Suprapubic skin (tissue), 3 donors: ENCODE measurements at regions not wholly inside any gene's neighbourhood (a gene's known extent, or its start where the extent isn't known, plus 50 kb on each side); places are given as distances from the start of the nearest gene placed in this dataset.
"Not testable (repeated sequence)": the region's sequence is repeated elsewhere in the genome, so short reads cannot be mapped to it uniquely, and the experiment has no call there.

Source experiments
- POLR2A ChIP-seq, 2 donors: fragments of 450-650 bp; IDR thresholded peaks; one replicate each; pipeline ENCODE4 v1.6.1; 2017; ENCODE audit warnings: antibody characterized with exemption in 2 of 2, mild to moderate bottlenecking in 2 of 2, moderate library complexity in 2 of 2
- TF ChIP-seq, protein P1 (sequence below), 2 donors: fragments of 200-600 bp in 1 of 2; fragments of 450-650 bp in 1 of 2; sonication (generic) in 1 of 2; IDR thresholded peaks; one replicate each; pipeline ENCODE4 v1.5.1; 2016 to 2019; ENCODE audit warnings: antibody characterized with exemption in 2 of 2, mild to moderate bottlenecking in 1 of 2, moderate library complexity in 1 of 2

DNA sequence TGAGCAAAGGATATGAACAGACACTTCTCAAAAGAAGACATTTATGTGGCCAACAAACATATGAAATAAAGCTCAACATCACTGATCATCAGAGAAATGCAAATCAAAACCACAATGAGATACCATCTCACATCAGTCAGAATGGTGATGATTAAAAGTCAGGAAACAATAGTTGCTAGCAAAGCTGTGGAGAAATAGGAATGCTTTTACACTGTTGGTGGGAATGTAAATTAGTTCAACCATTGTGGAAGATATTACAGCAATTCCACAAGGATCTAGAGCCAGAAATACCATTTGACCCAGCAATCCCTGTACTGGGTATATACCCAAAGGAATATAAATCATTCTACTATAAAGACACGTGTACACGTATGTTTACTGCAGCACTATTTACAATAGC lies 284.2 kb downstream of the AHR start:
- not testable (repeated sequence) for TF ChIP-seq POLR2A (IDR thresholded peaks at IDR 0.05)
- TF ChIP-seq, protein P1, sequence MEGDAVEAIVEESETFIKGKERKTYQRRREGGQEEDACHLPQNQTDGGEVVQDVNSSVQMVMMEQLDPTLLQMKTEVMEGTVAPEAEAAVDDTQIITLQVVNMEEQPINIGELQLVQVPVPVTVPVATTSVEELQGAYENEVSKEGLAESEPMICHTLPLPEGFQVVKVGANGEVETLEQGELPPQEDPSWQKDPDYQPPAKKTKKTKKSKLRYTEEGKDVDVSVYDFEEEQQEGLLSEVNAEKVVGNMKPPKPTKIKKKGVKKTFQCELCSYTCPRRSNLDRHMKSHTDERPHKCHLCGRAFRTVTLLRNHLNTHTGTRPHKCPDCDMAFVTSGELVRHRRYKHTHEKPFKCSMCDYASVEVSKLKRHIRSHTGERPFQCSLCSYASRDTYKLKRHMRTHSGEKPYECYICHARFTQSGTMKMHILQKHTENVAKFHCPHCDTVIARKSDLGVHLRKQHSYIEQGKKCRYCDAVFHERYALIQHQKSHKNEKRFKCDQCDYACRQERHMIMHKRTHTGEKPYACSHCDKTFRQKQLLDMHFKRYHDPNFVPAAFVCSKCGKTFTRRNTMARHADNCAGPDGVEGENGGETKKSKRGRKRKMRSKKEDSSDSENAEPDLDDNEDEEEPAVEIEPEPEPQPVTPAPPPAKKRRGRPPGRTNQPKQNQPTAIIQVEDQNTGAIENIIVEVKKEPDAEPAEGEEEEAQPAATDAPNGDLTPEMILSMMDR (IDR thresholded peaks at IDR 0.05): not testable (repeated sequence)
